ENCODE measurements at regions not wholly inside any gene's neighbourhood (a gene's known extent, or its start where the extent isn't known, plus 50 kb on each side); places are given as distances from the start of the nearest gene placed in this dataset.

DNA sequence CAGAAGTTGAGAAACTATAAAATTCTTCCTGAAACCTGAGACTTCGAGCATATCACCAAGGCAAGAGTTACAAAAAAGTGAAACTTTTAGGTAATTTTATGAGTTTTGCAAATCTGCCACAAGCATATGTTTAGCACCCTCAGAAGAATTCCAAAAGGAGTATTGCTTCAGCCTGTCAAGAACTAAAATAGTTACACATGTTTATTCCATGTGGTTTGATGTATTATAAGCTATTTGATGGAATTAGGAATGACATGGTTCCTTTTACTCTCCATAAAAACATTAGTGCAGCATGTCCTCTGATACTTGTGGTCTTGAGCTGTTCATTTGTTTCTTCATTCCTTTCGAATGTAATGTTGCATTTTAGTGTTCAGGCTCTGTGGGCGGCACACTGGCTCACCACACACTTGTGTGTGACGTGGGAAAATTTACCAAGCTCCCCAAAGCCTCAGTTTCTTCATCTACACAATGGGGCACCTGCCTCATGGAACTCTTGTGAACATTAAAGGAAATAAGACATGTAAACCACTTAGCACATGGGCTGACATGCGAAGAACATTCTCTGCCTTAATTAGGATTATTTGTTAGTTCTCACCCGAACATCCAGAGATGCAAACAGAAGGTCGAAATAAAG lies 204.2 kb upstream of the FOXF1 start:
- DNase-seq, result no peak

- DNase-seq, result no peak
Measured at GRCh38 chr16:86306811-86307513, 203.4 kb upstream of the FOXF1 start.

DNA sequence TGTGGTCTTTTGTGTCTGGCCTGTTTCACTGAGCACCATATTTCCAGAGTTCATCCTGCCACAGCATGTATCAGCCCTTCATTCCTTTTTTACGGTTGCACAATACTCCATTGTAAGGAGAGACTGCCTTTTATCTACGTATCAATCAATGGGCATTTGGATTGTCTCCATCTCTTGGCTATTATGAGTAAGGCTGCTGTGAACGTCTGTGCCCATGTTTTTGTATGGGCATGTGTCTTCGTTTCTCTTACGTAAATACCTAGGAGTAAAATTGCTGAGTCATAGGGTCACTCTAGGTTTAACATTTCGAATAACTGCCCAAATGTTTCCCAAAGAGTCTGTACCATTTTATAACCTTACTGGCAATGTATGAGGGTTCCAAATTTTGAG lies 202.8 kb upstream of the FOXF1 start:
- no peak for DNase-seq

GRCh38 chr16:86308514-86308913 lies 201.8 kb upstream of the FOXF1 start:
- DNase-seq, result no peak

- no peak for DNase-seq
Measured at GRCh38 chr16:86313631-86314030, 196.7 kb upstream of the FOXF1 start.

DNA sequence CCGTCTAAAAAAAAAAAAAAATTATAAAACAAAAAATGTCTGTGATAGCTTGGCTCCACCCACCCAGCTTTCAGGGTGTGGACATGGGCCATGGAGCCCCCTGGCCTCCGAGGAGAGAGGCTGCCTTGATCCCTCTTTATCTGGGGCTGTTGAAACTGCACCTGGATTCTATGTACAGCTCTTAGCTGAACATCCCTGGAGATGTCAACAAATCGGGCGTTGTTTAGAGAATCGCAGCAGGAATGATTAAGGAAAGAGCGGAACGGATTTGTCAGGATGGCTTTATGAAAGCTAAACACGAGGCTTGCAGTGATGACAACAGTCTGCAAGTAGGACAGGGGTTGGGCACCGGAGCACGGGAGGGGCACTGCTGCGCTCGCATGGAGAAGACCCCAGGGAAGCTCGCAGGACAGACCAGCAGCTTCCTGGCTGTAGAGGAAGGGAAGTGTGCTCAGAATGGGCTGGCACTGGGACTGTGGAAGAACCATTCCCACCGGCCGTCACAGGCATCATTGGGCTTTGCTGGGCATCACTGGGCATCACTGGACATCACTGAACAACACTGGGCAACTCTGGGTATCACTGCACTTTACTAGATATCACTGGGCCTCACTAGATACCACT lies 195.8 kb upstream of the FOXF1 start:
- DNase-seq, result no peak

DNA sequence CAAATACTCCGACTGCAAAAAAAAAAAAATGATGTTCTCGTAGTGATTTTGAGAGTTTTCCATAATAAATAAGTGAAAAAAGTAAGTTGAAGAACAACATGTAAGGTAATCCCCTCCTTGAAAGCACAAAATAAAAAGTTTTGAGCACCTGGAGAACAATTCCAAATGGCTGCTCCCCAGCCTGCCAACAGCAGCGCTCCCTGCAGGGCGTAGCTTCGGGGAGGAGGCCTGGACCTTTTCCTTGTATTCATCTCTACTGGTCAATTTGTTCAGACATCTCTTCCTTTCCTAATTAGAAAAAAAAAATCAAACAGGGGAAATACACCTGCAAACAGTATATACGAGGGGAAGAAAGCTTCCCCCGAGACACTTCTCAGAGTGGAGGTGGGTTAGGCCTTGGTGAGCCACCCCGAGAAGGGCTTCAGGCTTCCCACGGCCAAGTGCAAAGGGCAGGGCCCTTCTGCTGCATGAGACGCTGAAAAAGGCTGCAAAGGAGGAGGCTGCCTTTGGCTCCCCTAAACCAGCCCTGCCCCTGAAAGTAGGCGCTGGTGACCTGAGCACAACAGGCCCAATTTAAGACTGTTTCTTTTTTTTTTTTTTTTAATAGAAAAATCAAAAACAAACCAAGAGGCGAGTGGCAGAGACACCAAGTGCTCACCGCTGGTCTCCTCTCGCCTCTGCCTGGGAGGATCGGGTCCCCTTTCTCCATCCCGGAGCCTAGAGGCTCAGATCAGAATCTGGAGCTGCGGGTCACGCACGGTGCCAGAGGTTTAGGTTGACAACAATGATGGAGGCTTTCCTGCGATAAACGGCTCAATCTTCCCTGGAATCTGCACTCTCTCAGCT lies 193.1 kb upstream of the FOXF1 start:
- no peak for DNase-seq

DNA sequence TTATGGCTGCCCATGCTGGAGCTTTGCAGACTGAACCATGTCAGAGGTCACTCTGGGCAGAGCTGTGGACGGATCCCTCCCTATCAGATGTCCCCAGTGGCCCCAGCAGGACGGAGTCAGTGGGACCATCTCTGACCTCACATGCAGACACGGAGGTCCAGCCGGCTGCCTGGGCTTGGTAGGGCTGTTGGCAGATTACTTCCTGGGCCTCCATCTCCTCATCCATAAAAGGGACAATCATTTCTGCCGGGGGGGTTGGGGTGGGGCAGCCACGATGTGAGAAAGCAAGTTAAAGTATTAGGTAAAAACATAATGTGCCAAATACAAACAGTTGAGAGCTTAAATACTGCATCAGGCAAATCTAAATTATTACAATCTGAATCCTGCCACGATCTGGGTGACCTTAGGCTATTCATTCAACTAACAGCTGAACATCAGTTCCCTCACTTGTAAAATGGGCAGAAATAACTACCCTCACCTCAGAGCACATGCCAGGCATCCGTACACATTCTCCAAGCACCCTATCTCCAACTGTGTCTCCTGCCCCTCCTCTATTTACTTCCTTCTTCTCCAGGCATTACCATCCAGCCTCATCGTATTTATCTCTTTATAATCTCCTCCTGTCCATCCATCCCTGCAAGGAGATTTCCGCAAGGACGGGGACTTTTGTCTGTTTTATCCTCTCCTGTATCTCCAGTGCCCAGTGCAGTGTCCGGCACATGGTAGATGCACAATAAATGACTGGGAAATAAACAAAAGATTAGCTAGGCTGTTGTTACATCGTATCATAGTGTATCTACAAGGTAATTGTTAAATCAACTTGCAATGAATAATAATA lies 192.3 kb upstream of the FOXF1 start:
- DNase-seq, result no peak

DNA sequence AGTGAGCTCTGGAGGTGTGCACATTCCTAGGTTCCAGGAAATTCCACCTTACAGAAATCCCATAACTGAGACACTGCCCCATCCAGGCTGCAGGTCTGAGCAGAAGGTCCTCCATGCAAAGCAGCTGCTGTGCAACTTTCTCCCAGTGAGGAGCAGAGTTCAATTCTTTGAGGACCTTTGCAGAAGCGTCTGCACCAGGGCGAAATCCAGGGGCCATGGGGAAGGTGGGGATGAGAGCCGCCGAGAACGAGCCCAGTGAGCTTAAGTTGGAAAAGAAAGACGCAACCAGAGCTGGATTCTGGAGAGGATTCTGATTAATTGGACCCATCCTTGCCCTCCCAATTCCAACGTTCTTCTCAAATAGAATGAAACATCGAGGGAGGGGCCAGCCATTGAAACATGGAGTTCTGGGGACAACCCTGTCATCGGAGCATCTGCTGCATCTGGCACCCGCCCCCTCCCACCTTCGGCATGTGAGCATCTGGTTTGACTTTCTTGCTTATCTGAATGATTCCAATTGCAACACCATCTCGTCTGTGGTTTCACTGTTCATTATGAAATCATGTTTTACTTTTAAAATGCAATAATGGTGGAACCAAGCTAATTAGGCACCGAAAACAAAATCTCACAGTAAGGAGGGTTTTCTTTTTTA lies 190.6 kb upstream of the FOXF1 start:
- no peak for DNase-seq

GRCh38 chr16:86320237-86320595 lies 190.1 kb upstream of the FOXF1 start:
- no peak for DNase-seq

GRCh38 chr16:86321491-86321890 lies 188.8 kb upstream of the FOXF1 start:
- DNase-seq, result no peak

- no peak for DNase-seq
Measured at GRCh38 chr16:86322283-86322682, 188.0 kb upstream of the FOXF1 start.

GRCh38 chr16:86322806-86323205 lies 187.5 kb upstream of the FOXF1 start:
- DNase-seq, result no peak

DNA sequence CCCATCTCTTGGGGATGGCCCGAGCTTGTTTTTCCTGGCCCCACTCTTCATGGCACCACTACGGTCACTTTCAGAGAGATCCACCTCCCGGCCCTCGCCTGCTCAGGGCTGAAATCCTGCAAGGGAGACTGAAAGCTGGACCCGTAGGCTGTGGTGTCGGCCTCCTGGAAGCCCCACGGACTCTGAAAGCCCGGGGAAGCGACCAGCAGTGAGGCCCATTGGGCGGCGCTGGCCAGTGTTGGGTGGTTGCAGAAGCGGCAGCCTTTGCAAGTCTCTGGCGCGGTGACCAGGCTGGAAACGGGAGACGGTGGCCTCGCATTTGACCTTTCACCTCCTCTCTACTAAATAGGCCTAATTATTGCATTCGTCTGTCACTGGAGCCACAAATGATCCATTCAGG lies 186.0 kb upstream of the FOXF1 start:
- no peak for DNase-seq

DNA sequence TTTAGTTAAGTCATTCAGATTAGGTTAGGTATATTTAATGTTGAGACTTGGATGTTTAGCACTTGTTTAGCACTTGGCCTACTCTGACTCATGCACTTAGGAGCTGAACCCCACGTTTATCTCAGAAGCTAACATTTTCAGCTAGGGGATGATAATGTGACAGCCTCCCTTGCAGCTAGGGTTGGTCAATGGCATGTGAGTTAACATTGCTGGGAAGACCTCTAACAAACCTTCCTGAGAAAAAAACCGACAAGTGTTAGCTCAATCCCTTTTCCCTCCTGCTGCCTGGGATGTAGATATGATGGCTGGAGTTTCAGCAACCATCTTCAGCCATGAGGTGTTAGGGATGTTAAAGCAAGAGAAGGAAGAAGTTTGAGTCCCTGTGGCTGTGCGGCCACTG lies 185.0 kb upstream of the FOXF1 start:
- no peak for DNase-seq

DNA sequence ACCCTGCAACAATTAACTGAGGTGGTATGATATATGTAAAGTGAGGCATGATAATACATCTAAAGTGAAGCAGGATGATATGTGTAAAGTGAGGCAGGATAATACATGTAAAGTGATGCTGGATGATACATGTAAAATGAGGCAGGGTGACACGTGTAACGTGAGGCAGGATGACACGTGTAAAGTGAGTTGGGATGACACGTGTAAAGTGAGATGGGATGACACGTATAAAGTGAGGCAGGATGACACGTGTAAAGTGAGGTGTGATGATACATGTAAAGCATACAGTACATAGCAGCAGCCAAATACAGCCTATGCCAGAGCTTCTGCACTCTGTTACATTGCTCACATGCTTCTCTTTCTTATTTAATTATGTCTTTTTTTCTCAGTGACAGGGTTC lies 184.4 kb upstream of the FOXF1 start:
- no peak for DNase-seq

DNA sequence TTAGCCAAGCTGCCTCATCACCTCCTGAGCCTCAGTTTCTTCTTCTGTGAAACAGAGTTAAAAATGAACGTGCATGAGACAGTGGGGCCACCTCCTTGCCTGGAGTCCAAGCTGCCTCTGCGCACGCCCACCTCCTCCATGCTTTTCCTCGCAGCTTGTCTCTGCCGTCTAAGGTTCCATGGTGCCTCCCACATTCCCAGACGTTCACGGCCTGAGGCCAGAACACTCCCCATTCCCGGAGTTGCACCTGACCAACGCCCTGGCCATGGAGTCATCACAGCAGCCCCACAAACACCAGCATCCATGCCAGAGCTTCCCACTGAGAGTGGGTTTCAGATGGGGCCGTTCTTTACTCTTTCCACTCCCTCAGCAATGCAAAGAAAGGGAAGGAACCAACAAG lies 183.0 kb upstream of the FOXF1 start:
- DNase-seq, result no peak

- no peak for DNase-seq
Measured at GRCh38 chr16:86330906-86331305, 179.4 kb upstream of the FOXF1 start.

GRCh38 chr16:86334079-86334635 lies 176.2 kb upstream of the FOXF1 start:
- no peak for DNase-seq

GRCh38 chr16:86335266-86336172 lies 174.8 kb upstream of the FOXF1 start:
- no peak for DNase-seq

- DNase-seq, result no peak
Measured at GRCh38 chr16:86337138-86337537, 173.2 kb upstream of the FOXF1 start.
